ENCODE measurements at regions not wholly inside any gene's neighbourhood (a gene's known extent, or its start where the extent isn't known, plus 50 kb on each side); places are given as distances from the start of the nearest gene placed in this dataset.

DNA sequence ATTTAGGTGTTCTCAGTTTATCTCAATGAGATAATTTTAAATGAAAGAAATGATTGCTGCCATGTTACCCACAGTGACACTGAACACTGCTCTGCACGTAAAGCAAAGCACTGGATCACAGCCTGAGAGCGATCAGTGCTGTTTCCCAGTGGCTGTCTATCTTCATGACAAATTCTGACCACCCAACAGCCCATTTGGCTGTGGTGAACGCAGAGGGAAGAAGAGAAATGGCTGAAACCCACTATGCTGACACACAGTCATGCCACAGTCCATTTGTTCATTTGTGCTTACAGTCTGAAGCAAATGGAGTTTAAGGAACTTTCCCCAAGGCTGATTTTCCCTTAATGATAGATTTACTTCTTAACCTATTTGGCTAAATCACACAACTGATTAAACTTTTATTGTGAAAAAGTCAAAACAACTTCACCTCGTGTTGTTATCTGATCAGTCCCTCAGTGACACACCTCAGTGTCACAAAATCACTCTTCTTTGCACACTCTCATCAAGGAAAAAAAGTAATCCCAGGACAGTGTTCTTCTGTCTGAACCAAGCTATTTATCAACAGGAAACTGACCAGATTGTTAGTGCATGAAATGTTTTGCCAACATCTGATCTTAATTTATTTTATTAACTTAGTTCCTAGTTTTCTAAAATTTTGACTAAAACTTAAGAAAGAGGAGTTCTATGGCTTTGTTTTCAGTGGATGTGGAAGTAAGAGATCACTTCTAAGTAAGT, 225.1 kb downstream of the TBX18 start:
- Mint-ChIP-seq H3K4me1 (no peaks in the 10 kb centered on the region), H3K36me3 (ENCODE audit: low read depth) (no peaks in the 10 kb centered on the region), H3K27me3 (no peaks in the 10 kb centered on the region), H3K4me3 (no peak overlapping the region), H3K27ac (no peak overlapping the region), H3K9me3 (peaks cover 5% of the 10 kb centered on the region)
- intact Hi-C loops (cut with micrococcal nuclease) = no loop called here
- no peak for DNase-seq
- no peak for ATAC-seq (ENCODE audit: low read depth)
- ChIA-PET CTCF (no interaction called here), POLR2A (no interaction called here)
- TF ChIP-seq, protein P1, sequence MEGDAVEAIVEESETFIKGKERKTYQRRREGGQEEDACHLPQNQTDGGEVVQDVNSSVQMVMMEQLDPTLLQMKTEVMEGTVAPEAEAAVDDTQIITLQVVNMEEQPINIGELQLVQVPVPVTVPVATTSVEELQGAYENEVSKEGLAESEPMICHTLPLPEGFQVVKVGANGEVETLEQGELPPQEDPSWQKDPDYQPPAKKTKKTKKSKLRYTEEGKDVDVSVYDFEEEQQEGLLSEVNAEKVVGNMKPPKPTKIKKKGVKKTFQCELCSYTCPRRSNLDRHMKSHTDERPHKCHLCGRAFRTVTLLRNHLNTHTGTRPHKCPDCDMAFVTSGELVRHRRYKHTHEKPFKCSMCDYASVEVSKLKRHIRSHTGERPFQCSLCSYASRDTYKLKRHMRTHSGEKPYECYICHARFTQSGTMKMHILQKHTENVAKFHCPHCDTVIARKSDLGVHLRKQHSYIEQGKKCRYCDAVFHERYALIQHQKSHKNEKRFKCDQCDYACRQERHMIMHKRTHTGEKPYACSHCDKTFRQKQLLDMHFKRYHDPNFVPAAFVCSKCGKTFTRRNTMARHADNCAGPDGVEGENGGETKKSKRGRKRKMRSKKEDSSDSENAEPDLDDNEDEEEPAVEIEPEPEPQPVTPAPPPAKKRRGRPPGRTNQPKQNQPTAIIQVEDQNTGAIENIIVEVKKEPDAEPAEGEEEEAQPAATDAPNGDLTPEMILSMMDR (IDR thresholded peaks at IDR 0.05) = no peak

DNA sequence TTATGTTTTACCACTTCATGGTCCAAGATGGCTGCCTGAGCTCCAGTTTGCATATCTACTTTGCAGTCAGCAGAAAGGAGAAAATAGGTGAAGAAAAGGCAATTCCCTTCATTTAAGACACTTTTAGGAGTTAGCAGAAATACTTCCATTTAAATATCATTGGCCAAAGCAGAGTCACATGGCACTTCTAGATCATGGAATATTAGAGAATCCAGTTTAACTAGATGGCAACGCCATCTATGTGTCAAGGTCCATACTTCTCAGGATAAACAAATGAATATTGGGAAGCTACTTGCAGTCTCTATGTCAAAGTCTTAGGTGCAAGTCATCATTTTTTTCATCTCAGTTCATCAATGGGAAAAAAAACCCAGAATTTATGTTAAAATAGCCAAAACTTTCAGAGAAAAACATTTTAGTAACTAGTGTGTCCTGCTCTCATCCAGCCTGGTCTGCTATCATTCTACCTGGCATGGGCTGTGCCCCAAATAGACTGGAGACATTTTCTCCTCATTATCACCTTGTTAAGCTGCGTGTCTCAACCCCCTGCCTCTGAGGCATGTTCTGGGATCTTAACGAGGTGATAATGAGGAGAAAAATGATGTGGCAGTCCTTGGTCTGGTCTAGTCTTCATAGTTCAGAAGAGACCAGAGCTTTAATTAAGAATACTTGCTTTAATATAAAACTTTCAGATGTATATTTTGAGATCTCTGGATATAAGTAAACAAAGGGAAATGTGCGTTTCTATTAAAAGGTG, 227.3 kb downstream of the TBX18 start:
- no peaks in the 10 kb centered on the region for H3K36me3 Mint-ChIP-seq (ENCODE audit: low read depth)
- no peak for ATAC-seq (ENCODE audit: low read depth)
- no peak for DNase-seq
- no peaks in the 10 kb centered on the region for H3K27me3 Mint-ChIP-seq
- no peak overlapping the region for H3K4me3 Mint-ChIP-seq
- no peak overlapping the region for H3K27ac Mint-ChIP-seq
- H3K4me1 Mint-ChIP-seq = no peaks in the 10 kb centered on the region
- CTCF ChIA-PET = no interaction called here
- intact Hi-C loops (cut with micrococcal nuclease) = no loop called here
- H3K9me3 Mint-ChIP-seq = peaks cover 2% of the 10 kb centered on the region
- TF ChIP-seq, protein P1 (IDR thresholded peaks at IDR 0.05) = no peak
- POLR2A ChIA-PET = no interaction called here

DNA sequence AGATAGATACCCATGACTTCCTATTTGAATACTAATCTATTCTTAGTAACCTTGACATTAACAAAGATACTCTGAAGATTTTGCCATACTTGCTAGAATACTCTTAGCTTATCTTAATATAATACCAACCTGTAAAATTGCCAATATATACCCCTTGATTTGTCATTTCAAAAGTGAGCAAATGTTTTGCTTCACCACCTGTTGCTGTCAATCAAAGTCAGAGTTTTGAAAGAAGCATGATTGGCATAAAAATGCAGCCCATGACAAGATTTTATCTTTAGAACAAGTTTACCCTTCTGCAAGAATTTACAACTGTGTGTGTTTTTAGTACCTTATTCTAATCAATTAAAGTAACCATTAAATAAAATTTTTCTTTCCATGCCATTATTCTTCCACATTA, 236.2 kb downstream of the TBX18 start:
- peaks cover 5% of the 10 kb centered on the region for H3K9me3 Mint-ChIP-seq

DNA sequence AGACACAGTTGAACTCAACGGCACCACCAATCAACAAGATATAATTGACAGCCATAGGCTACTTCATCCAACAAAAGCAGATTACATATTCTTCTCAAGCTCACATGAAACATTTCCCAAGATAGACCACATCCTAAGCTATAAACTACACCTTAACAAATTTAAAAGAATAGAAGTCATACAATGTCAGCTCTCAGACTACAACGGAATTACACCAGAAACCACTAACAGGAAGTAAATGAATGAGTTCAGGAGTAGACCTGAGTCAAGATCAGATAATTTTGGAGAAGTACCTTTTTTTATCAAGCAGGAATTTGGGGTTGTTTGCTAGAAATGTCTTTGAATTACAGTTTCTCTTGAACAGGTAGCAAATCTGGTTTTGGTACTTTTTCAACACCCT, 237.8 kb downstream of the TBX18 start:
- no peaks in the 10 kb centered on the region for H3K36me3 Mint-ChIP-seq (ENCODE audit: low read depth)
- peaks cover under 1% of the 10 kb centered on the region for H3K9me3 Mint-ChIP-seq
- POLR2A ChIA-PET = no interaction called here
- no peak overlapping the region for H3K4me3 Mint-ChIP-seq
- H3K27me3 Mint-ChIP-seq = no peaks in the 10 kb centered on the region
- H3K4me1 Mint-ChIP-seq = no peaks in the 10 kb centered on the region
- TF ChIP-seq, protein P1 (IDR thresholded peaks at IDR 0.05) = no peak
- intact Hi-C loops (cut with micrococcal nuclease) = no loop called here
- no peak overlapping the region for H3K27ac Mint-ChIP-seq
- CTCF ChIA-PET = no interaction called here
- no peak for DNase-seq
- no peak for ATAC-seq (ENCODE audit: low read depth)

More for the DNA sequence above, 236.2 kb downstream of the TBX18 start:
- Mint-ChIP-seq H3K27me3 (no peaks in the 10 kb centered on the region), H3K4me3 (no peak overlapping the region), H3K36me3 (ENCODE audit: low read depth) (no peaks in the 10 kb centered on the region), H3K4me1 (no peaks in the 10 kb centered on the region), H3K27ac (no peak overlapping the region)
- TF ChIP-seq, protein P1 (IDR thresholded peaks at IDR 0.05) = no peak
- no peak for DNase-seq
- ChIA-PET POLR2A (no interaction called here), CTCF (no interaction called here)
- intact Hi-C loops (cut with micrococcal nuclease) = no loop called here
- ATAC-seq (ENCODE audit: low read depth) = no peak

DNA sequence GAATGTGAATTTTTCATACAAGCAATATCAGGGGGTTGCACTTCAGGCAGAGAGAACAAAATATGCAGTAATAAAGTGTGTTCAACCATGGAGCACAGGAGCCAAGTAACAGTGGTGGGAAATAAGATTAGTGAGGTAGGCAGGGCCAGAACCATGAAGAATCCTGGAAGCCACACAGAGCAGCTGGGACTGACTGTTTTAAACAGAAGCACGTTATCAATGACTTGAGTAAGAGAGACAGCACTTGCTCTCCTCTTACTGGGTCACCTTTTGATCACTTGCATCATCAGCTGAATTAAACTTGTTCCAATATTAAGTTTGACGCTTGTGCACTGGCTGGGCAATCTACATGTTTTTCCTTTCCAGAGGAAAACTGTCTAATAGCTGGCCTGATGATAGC, 238.5 kb downstream of the TBX18 start:
- Mint-ChIP-seq H3K4me1 (no peaks in the 10 kb centered on the region), H3K9me3 (no peaks in the 10 kb centered on the region), H3K36me3 (ENCODE audit: low read depth) (no peaks in the 10 kb centered on the region), H3K27me3 (no peaks in the 10 kb centered on the region), H3K27ac (no peak overlapping the region), H3K4me3 (no peak overlapping the region)
- POLR2A ChIA-PET = no interaction called here
- TF ChIP-seq, protein P1 (IDR thresholded peaks at IDR 0.05) = no peak
- ATAC-seq (ENCODE audit: low read depth) = no peak
- CTCF ChIA-PET = no interaction called here
- intact Hi-C loops (cut with micrococcal nuclease) = no loop called here
- no peak for DNase-seq
